HepG2 (cell line): ENCODE measurements at regions not wholly inside any gene's neighbourhood (a gene's known extent, or its start where the extent isn't known, plus 50 kb on each side); places are given as distances from the start of the nearest gene placed in this dataset.

ENCODE experiments used
- ATAC-seq: fragments of 200-7000 bp; cut with Tn5 transposase; 3 replicates; pipeline ENCODE4 v1.9.1; 2020; ENCODE audit warnings: mild to moderate bottlenecking, moderate library complexity
- BruUV-seq: library from RNA; stranded (reverse); fragments of 400-500 nt; replicated peaks from 2 replicates; lab custom pipeline; 2021; lab: Mats Ljungman, UMichigan
- CTCF ChIA-PET: fragments of 300-600 bp; formaldehyde crosslinking; extraction: SDS; loops from one replicate; lab custom pipeline; 2021; ENCODE audit warnings: low total read pairs, inconsistent platforms, low intra/inter-chr PET ratio; lab: Yijun Ruan, JAX
- POLR2A ChIA-PET: fragments of 350-600 bp; sonication (Branson Sonifier 250); formaldehyde crosslinking; loops from one replicate; lab custom pipeline; 2020; ENCODE audit warnings: antibody characterized with exemption, inconsistent platforms; lab: Yijun Ruan, JAX
- DNase-seq: peaks from one replicate; pipeline ENCODE4 v3.0.0-alpha.2; 2015; ENCODE audit warnings: low spot score
- FAIRE-seq: peaks from 3 replicates; lab custom pipeline; 2011; peaks lifted over from hg19 to GRCh38; lab: Jason Lieb, UNC
- H2AFZ ChIP-seq: one replicate; pipeline ENCODE4 v1.6.1; 2011; ENCODE audit warnings: low read length, inconsistent platforms
- H3K27ac ChIP-seq: fragments of 300-600 bp; 3 replicates; pipeline ENCODE4 v1.8.0; 2011; ENCODE audit warnings: mixed run types, mild to moderate bottlenecking, mixed read lengths, low read length, inconsistent platforms; ENCODE audit not compliant: insufficient read depth; ENCODE audit errors: extremely low read length
- H3K27me3 ChIP-seq, 2 experiments: fragments of 200-600 bp in 1 of 2; 2 replicates in 1 of 2; 3 replicates in 1 of 2; pipeline versions ENCODE4 v1.6.0 to v1.8.0; 2011; ENCODE audit warnings: low read length in 2 of 2, mild to moderate bottlenecking in 2 of 2, moderate library complexity in 2 of 2, inconsistent platforms in 1 of 2; ENCODE audit not compliant: insufficient read depth in 2 of 2, control insufficient read depth in 1 of 2
- H3K36me3 ChIP-seq, 2 experiments: fragments of 200-600 bp in 1 of 2; replicated peaks in 1 of 2; 2 replicates in 1 of 2; 3 replicates in 1 of 2; pipeline versions ENCODE4 v1.5.1 to v1.8.0; 2011; ENCODE audit warnings: low read length in 2 of 2, inconsistent platforms in 1 of 2; ENCODE audit not compliant: insufficient read depth in 2 of 2, control insufficient read depth in 1 of 2
- H3K4me1 ChIP-seq: 2 replicates; pipeline ENCODE4 v1.5.1; 2012; ENCODE audit warnings: low read length, inconsistent platforms; ENCODE audit not compliant: insufficient read depth
- H3K4me2 ChIP-seq: 2 replicates; pipeline ENCODE4 v1.6.0; 2011; ENCODE audit warnings: low read depth, low read length, inconsistent platforms
- H3K4me3 ChIP-seq, 3 experiments: fragments of 200-600 bp in 1 of 3; sonication (generic), shearing (Covaris generic) in 1 of 3; replicated peaks in 1 of 3; 2 replicates each; pipeline ENCODE4 v1.5.1; 2011 to 2016; ENCODE audit warnings: low read length in 3 of 3, inconsistent platforms in 2 of 3, low read depth in 2 of 3, mild to moderate bottlenecking in 2 of 3, control low read depth in 1 of 3, mixed read lengths in 1 of 3; ENCODE audit not compliant: insufficient read depth in 1 of 3
- H3K79me2 ChIP-seq: one replicate; pipeline ENCODE4 v1.6.1; 2011; ENCODE audit warnings: low read length, inconsistent platforms; ENCODE audit not compliant: insufficient read depth
- H3K9ac ChIP-seq: 2 replicates; pipeline ENCODE4 v1.6.0; 2011; ENCODE audit warnings: mild to moderate bottlenecking, low read depth, low read length, inconsistent platforms; ENCODE audit not compliant: insufficient read depth
- H3K9me3 ChIP-seq: 2 replicates; pipeline ENCODE4 v1.5.1; 2012; ENCODE audit warnings: mild to moderate bottlenecking, low read length
- H4K20me1 ChIP-seq: 2 replicates; pipeline ENCODE4 v1.6.0; 2011; ENCODE audit warnings: inconsistent platforms, mild to moderate bottlenecking, low read length, moderate library complexity; ENCODE audit not compliant: insufficient read depth
- EEA1 ChIP-seq: sonication (generic); formaldehyde crosslinking; IDR thresholded peaks from 2 replicates; pipeline ENCODE4 v1.5.1; 2020; ENCODE audit warnings: mild to moderate bottlenecking, missing genetic modification reagents, borderline replicate concordance
- KAT8 ChIP-seq: IDR thresholded peaks from 2 replicates; pipeline ENCODE4 v1.6.1; 2016; ENCODE audit warnings: missing genetic modification reagents, missing compliant biosample characterization
- MEF2D ChIP-seq: sonication (generic); formaldehyde crosslinking; IDR thresholded peaks from 2 replicates; pipeline ENCODE4 v1.5.1; 2020; ENCODE audit warnings: mild to moderate bottlenecking, missing genetic modification reagents
- NFE2L1 ChIP-seq: sonication (generic); formaldehyde crosslinking; IDR thresholded peaks from 2 replicates; pipeline ENCODE4 v1.4.0; 2020; ENCODE audit warnings: missing genetic modification reagents, mild to moderate bottlenecking, borderline replicate concordance
- PAWR ChIP-seq: sonication (generic); formaldehyde crosslinking; IDR thresholded peaks from 2 replicates; pipeline ENCODE4 v1.4.0; 2020; ENCODE audit warnings: missing genetic modification reagents, mild to moderate bottlenecking, borderline replicate concordance
- RARG ChIP-seq: sonication (generic); formaldehyde crosslinking; IDR thresholded peaks from 2 replicates; pipeline ENCODE4 v1.4.0; 2020; ENCODE audit warnings: low read depth, mild to moderate bottlenecking, missing genetic modification reagents
- ZKSCAN5 ChIP-seq: sonication (generic); formaldehyde crosslinking; IDR thresholded peaks from 2 replicates; pipeline ENCODE4 v1.5.1; 2020; ENCODE audit warnings: mild to moderate bottlenecking, missing genetic modification reagents
- ZNF446 ChIP-seq: sonication (generic); formaldehyde crosslinking; IDR thresholded peaks from 2 replicates; pipeline ENCODE4 v1.5.0; 2020; ENCODE audit warnings: mild to moderate bottlenecking, missing genetic modification reagents
- WGBS: methylation state at CpG from one replicate; pipeline ENCODE4 v1.1.6; 2017; ENCODE audit warnings: low lambda C conversion rate; 5-methylcytosine and 5-hydroxymethylcytosine counted together
- in situ Hi-C: cut with HindIII; loops from 2 replicates; pipeline ENCODE4 v1.10.0; 2017; ENCODE audit warnings: low pct_unique_long_range_greater_than_20kb; ENCODE audit not compliant: extremely low pct_ligation_motif_present
- intact Hi-C: fragments of 100-400 bp; cut with micrococcal nuclease; formaldehyde crosslinking; loops from one replicate; pipeline ENCODE4 v1.10.0; 2022; ENCODE audit not compliant: unreplicated experiment
- TF ChIP-seq, protein P1 (sequence below): sonication (generic); formaldehyde crosslinking; IDR thresholded peaks from 2 replicates; pipeline ENCODE4 v1.8.1; 2023; ENCODE audit warnings: mild to moderate bottlenecking, missing genetic modification reagents, borderline replicate concordance
- TF ChIP-seq, protein P2 (sequence below): sonication (generic); formaldehyde crosslinking; IDR thresholded peaks from 2 replicates; pipeline ENCODE4 v1.4.0; 2020; ENCODE audit warnings: mild to moderate bottlenecking, missing genetic modification reagents, borderline replicate concordance
- TF ChIP-seq, protein P3 (sequence below): sonication (generic); formaldehyde crosslinking; IDR thresholded peaks from 2 replicates; pipeline ENCODE4 v1.4.0; 2020; ENCODE audit warnings: mild to moderate bottlenecking, missing genetic modification reagents, borderline replicate concordance

DNA sequence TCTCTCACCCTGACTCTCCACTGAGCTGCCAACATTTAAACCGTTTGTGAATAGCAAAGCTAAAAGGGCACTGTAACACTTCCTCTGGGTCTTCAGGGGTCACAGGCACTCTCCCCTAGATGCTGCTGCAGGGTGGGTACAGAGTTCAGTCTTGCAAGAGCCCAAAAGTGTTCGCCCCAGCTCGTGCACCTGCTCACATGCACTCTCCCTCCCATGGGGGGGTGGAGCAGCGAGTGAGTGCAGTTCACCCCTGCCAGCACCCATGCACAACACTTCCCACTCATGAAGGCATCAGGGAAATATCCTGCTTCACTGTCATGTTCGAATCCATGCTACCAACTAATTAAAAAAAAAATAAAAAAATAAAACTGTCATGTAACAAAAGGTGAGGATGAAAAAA lies 950.7 kb upstream of the PRR20A start:
- no peak overlapping the region for H3K9ac ChIP-seq
- no peak overlapping the region for H3K4me3 ChIP-seq
- in situ Hi-C loops = loop anchor here (25.0 kb wide), 1 partner anchor 97 kb away; no protein-coding TSS in a partner anchor
- peaks cover 56% of the 10 kb centered on the region for H3K9me3 ChIP-seq
- FAIRE-seq (no peak), ATAC-seq (no peak), DNase-seq (no peak)
- no peaks in the 10 kb centered on the region for H4K20me1 ChIP-seq
- no peak overlapping the region for H3K27ac ChIP-seq
- intact Hi-C loops = no loop called here
- no peaks in the 10 kb centered on the region for H3K36me3 ChIP-seq
- H3K4me1 ChIP-seq = no peaks in the 10 kb centered on the region
- TF ChIP-seq, protein P1, sequence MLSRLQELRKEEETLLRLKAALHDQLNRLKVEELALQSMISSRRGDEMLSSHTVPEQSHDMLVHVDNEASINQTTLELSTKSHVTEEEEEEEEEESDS (CRISPR knock-in tag) = no peak
- no peak for TF ChIP-seq ZNF446 (CRISPR knock-in tag)
- no peak for TF ChIP-seq PAWR (CRISPR knock-in tag)
- TF ChIP-seq, protein P2, sequence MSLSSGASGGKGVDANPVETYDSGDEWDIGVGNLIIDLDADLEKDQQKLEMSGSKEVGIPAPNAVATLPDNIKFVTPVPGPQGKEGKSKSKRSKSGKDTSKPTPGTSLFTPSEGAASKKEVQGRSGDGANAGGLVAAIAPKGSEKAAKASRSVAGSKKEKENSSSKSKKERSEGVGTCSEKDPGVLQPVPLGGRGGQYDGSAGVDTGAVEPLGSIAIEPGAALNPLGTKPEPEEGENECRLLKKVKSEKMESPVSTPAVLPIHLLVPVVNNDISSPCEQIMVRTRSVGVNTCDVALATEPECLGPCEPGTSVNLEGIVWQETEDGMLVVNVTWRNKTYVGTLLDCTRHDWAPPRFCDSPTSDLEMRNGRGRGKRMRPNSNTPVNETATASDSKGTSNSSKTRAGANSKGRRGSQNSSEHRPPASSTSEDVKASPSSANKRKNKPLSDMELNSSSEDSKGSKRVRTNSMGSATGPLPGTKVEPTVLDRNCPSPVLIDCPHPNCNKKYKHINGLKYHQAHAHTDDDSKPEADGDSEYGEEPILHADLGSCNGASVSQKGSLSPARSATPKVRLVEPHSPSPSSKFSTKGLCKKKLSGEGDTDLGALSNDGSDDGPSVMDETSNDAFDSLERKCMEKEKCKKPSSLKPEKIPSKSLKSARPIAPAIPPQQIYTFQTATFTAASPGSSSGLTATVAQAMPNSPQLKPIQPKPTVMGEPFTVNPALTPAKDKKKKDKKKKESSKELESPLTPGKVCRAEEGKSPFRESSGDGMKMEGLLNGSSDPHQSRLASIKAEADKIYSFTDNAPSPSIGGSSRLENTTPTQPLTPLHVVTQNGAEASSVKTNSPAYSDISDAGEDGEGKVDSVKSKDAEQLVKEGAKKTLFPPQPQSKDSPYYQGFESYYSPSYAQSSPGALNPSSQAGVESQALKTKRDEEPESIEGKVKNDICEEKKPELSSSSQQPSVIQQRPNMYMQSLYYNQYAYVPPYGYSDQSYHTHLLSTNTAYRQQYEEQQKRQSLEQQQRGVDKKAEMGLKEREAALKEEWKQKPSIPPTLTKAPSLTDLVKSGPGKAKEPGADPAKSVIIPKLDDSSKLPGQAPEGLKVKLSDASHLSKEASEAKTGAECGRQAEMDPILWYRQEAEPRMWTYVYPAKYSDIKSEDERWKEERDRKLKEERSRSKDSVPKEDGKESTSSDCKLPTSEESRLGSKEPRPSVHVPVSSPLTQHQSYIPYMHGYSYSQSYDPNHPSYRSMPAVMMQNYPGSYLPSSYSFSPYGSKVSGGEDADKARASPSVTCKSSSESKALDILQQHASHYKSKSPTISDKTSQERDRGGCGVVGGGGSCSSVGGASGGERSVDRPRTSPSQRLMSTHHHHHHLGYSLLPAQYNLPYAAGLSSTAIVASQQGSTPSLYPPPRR = no peak
- TF ChIP-seq KAT8 (CRISPR knock-in tag) = no peak
- TF ChIP-seq MEF2D (CRISPR knock-in tag) = no peak
- TF ChIP-seq NFE2L1 = no peak
- no peak for TF ChIP-seq RARG (CRISPR knock-in tag)
- no peak for TF ChIP-seq EEA1
- TF ChIP-seq, protein P3, sequence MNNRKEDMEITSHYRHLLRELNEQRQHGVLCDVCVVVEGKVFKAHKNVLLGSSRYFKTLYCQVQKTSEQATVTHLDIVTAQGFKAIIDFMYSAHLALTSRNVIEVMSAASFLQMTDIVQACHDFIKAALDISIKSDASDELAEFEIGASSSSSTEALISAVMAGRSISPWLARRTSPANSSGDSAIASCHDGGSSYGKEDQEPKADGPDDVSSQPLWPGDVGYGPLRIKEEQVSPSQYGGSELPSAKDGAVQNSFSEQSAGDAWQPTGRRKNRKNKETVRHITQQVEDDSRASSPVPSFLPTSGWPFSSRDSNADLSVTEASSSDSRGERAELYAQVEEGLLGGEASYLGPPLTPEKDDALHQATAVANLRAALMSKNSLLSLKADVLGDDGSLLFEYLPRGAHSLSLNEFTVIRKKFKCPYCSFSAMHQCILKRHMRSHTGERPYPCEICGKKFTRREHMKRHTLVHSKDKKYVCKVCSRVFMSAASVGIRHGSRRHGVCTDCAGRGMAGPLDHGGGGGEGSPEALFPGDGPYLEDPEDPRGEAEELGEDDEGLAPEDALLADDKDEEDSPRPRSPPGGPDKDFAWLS = no peak
- no peak for TF ChIP-seq ZKSCAN5
- no peaks in the 10 kb centered on the region for H3K27me3 ChIP-seq
- H3K4me2 ChIP-seq = no peak overlapping the region
- BruUV-seq = no TSS peak
- 5% methylated on average over 4 of the region's 5 CpGs for WGBS
- H2AFZ ChIP-seq = no peak overlapping the region
- no peaks in the 10 kb centered on the region for H3K79me2 ChIP-seq
- ChIA-PET POLR2A (no interaction called here), CTCF (no interaction called here)
